HG03378 (cell line): ENCODE measurements at regions not wholly inside any gene's neighbourhood (a gene's known extent, or its start where the extent isn't known, plus 50 kb on each side); places are given as distances from the start of the nearest gene placed in this dataset.

Experiments used
- ATAC-seq: cut with Tn5 transposase; IDR thresholded peaks from one replicate; pipeline ENCODE4 v1.9.1; 2021; ENCODE audit warnings: mild to moderate bottlenecking, moderate library complexity; ENCODE audit not compliant: unreplicated experiment

GRCh38 chr9:21561502-21561901, 79.4 kb upstream of the IFNE start:
- no peak for ATAC-seq

- ATAC-seq, result no peak
Measured at GRCh38 chr9:21564175-21564574, 82.1 kb upstream of the IFNE start.

- ATAC-seq, result no peak
Measured at GRCh38 chr9:21565155-21565554, 83.0 kb upstream of the IFNE start.

DNA sequence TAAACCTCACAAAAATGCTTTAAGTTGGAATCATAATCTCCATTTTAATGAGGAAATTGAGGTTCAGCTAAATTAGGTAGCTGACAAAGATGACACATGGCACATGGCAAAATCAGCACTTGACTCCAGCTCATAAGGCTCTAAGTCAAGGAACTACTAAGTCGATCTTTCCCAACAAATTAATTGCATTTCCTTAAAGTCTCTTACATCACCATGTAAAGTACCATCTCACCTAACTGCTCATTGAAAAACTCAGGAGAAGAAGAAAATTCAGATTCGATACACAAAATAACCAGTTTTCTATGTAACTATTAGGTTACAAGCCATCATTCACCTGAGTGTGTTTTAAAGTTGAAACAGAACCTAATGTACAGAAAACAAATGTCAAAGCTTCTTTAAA, 85.8 kb upstream of the IFNE start:
- ATAC-seq, result no peak

GRCh38 chr9:21568484-21568883, 86.4 kb upstream of the IFNE start:
- no peak for ATAC-seq

DNA sequence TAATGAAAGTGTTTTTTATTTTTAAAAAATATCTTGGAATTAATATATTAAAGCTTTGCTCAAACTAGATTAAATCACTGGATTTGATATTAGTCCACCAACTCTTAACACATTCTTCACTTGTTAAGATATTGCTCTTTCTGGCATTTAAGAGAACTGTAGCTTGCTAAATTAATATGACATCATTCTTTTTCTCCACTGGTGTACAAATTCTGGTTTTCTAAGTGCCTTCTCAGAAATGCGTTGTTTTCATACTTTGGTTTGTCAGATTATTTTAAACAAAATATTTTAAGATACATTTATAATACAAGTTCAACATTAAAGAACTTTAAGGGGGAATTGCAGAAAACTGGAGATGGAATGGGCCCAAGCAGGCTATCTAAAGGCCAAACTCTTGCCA, 87.6 kb upstream of the IFNE start:
- ATAC-seq, result no peak

GRCh38 chr9:21570643-21571275, 88.6 kb upstream of the IFNE start:
- no peak for ATAC-seq

DNA sequence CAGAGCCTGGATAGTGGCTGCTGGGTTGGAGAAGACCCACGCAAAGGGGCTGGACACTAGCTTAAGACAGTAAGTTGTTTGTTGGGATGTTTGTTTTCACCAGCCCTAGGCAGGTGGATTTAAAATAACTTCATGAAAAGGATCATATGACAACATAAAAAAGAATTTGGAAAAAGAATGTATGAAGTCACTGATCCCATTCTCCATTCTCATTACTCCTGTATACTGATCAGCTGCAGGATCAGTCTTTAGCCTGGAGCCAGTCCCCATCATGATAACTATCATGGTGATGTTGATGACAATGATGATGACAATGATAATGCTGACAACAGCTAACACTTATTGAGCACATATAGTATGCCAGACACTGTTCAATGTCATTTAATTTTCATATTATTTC, 92.1 kb upstream of the IFNE start:
- no peak for ATAC-seq

- ATAC-seq, result no peak
Measured at GRCh38 chr9:21576331-21577189, 94.4 kb upstream of the IFNE start.

DNA sequence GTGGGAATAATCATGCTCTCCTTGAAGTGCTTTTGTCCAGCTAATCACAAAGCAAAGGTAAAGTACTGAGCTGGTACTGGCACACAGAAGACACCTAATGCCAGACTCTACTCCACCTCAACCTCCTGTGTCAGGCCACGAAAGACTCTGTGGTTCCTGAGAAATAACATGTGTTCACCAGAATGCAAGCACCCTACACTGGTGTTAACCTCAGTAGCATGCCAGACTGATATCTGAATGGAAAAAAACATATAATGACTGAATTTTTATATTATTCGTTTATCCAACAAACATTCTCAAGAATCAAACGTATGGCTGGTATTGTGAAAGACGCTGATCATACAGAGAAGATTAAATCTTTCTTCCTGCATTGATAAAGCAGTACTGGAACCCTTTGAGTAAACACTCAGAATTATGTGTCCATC, 97.1 kb upstream of the IFNE start:
- ATAC-seq, result no peak

DNA sequence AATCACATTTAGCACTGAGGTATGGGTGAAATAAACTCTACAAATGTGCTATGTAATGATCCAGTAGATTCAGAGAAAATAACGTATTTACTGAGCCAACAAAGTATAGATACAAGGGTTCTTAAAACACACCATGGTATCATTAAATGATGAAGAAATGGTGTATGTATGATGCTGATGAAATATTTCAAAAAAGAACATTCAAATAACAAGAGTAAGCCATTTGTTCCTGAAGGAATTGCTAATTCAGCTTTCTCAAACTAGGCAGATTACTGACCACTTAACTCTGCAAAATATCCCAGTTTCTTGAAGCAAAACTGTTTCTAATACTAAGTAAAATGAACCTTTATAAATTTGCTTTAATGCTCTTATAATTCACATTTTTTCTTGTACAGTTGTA, 97.6 kb upstream of the IFNE start:
- no peak for ATAC-seq

- no peak for ATAC-seq
Measured at GRCh38 chr9:21580636-21581378, 98.7 kb upstream of the IFNE start.

- ATAC-seq, result no peak
Measured at GRCh38 chr9:21583628-21584377, 101.7 kb upstream of the IFNE start.

DNA sequence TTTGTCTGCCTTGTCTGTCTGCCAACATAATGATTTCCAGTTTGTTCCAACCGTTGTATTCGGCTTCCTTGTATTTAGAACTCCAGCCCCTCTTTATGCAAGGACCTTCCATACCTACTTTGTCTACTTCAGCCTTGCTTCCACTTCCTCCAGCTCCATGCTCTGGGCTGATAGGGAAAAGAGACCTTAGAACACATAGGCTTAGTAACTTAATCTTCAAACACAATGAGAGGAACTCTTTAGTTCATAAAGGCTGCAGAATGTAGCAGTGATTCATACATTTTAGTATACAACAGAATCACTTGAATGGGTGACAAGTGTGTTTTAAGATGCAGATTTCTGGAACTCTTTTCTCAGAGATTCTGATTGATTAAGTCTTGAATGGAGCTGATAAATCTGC, 102.8 kb upstream of the IFNE start:
- ATAC-seq, result no peak

DNA sequence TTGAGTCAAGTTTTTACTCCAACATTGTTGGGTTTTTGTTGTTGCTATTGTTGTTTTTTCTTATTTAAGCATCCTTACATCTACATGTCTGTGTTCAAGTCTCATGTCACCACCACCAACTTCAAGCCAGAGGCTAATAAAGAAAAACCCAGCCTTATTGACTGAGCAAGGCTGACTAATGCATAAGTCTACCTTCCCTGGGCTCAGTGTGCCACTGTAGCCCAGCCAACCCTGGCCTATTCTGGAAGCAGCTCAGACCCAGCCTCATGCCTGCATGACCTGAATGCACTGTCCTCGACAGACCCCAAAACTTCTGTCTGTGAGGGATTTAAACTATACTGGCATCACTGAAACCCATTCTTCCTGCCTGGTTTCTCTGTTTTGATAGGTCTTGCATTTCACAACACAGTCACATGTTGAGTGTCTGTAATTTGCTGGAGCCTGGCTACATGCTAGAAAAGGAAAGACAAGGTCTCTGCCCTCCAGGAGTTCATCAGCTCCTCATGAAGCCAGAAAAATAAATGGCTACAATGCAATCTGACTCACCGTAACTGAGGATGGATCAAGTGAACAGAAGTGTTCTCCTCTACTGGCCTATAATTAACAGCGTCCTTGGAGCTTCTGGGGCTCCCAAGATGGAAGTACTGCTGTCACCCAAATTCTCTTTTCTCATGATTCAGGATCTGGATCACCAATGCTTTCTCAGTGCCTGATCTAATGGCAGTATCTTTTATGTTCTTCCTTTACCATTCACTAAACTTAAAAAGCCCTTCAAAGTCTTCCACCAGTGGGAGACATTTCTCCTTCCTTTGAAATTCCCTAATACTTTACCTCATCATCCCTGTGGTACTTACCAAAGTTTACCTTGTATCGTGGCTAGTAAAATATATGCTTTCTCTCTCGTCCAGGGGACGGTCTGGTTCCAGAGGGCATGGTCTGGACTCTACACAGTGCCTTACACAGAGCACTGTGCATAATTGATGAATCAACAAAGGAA, 103.9 kb upstream of the IFNE start:
- no peak for ATAC-seq

DNA sequence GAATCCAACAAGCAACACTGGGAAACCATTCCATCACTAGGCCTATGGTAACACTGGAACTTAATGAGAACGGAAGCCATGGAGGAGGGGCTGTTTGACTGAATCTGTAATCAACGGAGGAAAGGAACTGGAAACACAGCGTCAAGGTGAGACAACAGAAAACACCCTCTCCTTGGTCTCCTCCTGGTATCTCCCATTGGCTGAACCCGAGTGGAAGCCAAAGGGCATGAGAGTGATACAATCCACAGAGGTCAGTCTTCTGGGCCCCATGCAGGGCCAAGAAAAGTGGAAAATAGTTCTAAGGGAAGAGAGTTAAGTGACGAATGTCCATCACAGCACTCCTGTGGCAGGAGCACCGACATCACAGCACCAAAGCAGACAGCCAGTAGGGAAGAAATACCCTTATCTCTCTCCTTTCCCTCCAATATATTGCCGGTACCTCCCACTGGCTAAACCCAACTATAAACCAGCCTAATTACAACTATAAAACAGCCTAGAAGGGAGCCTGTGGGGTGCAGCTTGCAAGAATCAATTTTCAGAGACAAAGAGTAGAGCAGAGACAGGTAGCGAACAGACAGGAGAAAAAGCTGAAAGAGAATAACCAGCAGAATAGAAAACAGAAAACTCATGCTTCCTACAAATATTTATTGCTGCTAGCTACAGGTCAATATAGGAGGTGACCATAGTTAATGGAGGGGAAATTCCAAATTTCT, 107.4 kb upstream of the IFNE start:
- no peak for ATAC-seq

DNA sequence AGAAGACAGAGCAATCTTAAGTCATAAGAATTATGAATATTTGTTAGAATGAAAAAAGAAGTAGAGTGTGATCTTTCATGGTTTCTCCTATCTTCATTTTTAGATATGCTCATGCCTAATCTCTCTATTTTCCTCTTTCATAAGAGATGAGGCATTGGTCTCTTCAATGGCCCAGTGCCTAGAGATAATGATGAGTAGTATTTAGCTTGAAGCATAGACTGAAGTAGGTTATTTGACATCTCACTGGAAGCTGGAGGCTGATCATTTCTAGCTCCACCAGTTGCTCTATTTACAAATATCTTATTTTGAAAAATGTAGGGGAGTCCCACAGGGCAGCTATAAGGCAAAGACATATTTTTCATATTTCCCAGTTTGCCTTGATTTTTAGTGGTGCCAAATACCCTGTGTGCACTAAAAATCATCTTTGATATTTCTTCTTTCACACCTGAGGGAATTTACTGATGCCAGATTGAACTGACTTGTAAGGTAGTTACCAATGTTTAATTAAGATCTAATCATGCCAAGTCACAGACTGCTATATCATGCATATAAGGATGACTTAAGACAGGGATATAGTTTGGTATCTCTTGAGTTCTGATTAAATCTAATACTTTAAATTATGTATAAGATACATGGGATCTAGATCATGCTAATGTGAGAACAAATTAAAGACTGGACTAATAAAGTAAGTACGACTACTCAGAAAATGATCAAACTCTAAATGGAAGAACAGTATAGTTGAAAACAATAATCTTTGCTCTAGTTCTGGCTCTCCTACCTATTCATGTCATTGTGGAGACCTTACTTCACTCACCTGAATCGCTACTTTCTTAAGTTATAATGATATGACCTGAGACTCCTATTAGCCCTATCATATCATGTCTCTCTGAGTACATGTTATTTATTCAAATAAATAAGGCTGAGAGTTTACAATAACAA, 108.2 kb upstream of the IFNE start:
- no peak for ATAC-seq
